ENCODE measurements at regions not wholly inside any gene's neighbourhood (a gene's known extent, or its start where the extent isn't known, plus 50 kb on each side); places are given as distances from the start of the nearest gene placed in this dataset.
"Not testable (repeated sequence)": the region's sequence is repeated elsewhere in the genome, so short reads cannot be mapped to it uniquely, and the experiment has no call there.

DNA sequence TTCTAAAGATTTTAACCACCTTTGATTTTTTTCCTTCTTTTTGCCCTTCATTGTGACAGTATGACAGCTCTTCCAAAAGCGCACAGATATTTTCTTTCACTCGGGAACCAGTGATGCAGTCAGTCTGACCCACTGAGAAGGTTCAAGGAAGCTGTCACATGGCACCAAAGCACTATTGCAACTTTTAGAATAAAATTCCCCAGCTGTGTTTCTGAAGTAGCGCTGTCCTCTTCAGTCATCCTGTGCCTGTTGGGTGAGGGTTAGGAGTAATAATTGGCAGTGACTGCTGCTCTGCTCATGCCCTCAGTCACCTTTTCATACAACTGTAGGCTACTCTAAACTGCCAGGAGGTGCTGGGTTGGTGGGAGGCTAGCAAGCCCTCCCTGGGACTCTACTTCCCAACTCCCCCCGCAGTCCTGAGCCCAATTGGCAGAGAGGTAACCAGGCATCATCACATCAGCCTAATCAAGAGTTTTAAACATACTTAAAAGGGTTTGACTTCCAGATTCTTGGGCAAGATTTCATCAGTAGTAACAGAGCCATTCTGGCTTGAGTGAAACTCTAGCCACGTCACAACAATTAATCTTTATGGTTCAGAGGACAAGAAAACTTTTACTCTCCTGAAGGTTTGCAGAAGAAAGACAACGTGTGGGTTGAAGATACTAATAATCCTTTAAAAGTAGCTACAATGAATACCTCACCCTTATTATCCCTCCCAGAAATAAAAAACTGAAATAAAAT, 473.3 kb downstream of the FBXO15 start:
- DNase-seq = no peak

GRCh38 chr18:73671480-73671879, 476.2 kb downstream of the FBXO15 start:
- not testable (repeated sequence) for DNase-seq

DNA sequence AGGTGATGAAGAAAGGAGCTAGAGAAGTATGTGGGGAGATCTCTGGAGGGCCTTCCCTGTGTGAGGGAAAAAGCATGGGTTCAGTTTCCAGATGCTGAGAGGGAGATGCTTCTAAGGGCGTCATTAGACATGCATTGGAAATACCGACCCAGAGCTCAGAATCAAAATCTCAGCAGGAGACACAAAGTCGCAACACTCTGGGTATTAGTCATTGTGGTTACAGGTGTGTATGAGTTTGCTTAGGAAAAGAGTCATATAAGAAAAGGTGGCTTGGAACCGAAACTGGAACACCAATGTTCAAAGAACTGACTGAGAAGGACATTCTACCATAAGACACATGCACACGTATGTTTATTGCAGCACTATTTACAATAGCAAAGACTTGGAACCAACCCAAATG, 477.1 kb downstream of the FBXO15 start:
- DNase-seq = no peak

DNA sequence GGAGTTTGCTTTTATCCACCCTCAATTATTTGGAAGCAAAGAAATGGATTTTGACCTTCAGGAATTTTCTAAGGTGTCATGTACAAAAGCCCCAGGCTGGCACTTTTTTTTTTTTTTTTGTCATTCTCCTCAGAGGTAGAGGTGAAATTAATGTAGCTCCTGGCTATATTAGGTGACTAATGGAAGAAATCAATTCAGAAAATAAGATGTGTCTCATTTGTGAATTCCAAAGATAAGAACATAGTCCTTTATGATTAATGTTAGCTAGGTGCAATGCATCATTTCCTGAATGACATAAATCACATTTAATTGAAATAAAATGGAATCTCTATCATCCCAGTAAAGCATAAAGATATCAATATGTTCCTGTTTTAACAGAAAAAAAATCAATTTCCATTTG, 477.6 kb downstream of the FBXO15 start:
- no peak for DNase-seq

DNA sequence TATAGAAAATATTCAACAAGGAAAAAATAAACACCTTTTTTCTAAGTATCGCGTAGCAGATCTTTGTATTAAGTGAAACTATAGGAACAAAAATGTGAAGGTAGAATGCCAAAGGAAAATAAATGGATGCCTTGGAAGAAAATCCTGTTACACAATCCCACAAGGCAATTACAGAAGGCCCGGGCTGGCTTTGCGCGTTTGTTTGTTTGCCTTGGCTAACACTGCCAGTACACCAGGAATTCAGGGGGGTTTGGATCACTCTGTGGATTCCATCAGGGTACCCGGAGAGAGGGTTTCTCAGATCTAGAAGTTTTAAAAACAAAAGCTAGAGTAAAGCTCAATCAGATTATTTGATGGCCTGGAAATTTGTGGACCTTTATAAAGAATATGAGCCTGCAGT, 478.3 kb downstream of the FBXO15 start:
- no peak for DNase-seq

- DNase-seq = no peak
These were observed 479.6 kb downstream of the FBXO15 start for GRCh38 chr18:73668051-73668450.

DNA sequence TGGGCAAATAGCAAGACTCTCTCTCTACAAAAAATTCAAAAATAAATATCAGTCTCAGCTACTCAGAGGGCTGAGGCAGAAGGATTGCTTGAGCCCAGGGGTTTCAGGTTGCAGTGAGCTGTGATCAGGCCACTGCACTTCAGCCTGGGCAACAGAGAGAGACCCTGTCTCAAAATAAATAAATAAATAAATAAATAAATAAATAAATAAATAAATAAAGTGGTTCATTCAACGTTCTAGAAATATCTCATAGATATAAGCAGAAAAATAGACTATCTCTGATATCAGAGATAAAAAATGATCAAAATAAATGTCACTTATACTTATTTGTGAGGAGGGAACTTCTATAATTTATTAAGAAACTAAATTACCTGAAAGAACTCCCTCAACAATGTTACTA, 480.9 kb downstream of the FBXO15 start:
- no peak for DNase-seq

DNA sequence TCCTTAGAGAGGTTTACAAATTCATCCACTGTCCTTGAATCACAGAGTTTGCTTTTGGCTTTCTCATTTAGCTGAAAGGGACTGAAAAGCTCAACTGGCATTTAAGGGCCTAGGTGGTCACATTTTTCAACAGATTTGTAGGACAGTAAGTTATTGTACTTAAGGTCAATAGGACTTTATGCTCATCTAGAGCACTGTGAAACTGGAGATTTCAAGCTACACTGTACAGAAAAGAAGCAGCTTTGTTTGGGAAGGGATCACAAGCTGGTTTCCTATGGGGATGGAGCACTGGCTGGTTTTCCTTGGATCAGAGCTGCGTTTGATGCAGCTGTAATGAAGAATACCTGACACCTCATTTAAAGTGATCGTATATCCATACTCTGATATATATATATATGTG, 482.7 kb downstream of the FBXO15 start:
- no peak for DNase-seq

- no peak for DNase-seq
These were observed 484.1 kb downstream of the FBXO15 start for GRCh38 chr18:73663581-73663980.

DNA sequence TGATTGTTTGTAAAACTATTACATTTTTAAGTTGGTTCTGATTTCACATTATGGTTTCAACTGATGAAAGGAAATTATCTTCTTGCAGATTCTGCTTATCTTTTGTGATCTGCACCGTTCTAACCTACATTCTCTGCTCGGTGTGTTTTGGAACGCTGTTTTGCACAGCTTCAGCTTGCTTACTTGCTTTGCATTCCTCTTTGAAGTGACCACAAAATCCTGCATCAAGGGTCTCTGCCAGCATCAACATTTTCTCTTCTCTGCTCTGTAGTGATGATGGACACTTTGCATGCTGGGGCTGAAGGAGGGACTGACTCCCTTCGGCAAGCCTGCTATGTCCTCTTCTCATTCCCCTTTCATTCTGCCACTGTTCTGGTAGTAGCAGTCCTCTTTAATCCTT, 485.2 kb downstream of the FBXO15 start:
- DNase-seq = no peak

- no peak for DNase-seq
These were observed 486.4 kb downstream of the FBXO15 start for GRCh38 chr18:73660931-73661856.

- no peak for DNase-seq
These were observed 490.9 kb downstream of the FBXO15 start for GRCh38 chr18:73656691-73657090.

DNA sequence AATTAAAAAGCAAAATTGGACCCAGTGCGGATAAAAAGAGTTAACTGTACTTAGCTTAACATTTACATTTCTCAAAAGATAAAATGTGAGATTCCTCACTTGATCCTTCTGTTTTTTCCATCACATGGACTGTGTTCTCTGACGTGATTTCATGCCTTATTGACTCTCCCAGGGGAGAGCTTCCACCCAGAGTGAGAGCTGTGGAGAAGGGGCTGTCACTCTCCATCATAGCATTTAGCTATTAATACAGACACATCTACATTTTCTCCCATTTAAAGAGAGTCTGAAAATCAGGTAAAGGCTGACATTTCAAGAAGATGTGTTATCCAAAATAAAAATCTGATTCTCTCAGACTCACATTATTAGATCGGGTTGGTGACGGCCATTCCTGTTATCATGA, 493.8 kb downstream of the FBXO15 start:
- DNase-seq = no peak

DNA sequence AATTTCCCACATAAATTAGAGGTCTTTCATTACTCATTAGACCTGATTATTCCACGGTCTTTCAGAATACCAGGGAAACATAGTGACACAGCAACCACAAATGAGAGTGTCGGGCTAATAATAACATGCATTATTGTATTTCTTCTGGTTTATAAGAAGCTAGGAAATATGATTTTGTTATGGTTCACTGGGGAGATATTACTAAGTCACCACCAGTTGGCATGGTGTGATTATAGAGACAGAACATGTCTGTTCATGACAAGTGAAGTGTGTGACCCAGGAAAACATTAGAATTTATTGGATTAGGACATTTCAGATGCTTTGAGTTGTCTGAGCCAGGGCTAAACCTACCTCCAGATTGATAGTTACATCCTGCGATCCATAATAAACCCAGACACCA, 494.4 kb downstream of the FBXO15 start:
- DNase-seq = no peak

- no peak for DNase-seq
These were observed 500.2 kb downstream of the FBXO15 start for GRCh38 chr18:73647391-73647790.

- no peak for DNase-seq
These were observed 500.9 kb downstream of the FBXO15 start for GRCh38 chr18:73646772-73647171.

DNA sequence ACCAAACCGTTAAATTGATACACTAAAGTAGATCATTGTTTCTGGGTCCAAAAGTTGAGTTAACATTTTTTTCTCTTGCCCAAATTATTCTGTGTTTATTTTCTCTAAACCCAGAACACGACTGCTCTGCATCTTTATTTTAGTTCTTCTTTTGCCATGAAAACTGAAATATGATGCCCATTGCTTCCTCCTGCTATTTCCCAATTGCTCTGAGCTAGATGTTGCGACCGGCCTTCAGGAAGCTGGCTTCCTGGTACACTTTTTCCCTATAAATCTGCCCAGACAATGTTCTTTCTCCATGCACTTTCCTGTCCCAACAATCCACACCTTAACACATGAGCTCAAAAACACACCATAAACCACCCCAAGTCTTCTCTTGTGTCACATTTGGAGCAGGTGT, 501.4 kb downstream of the FBXO15 start:
- no peak for DNase-seq

DNA sequence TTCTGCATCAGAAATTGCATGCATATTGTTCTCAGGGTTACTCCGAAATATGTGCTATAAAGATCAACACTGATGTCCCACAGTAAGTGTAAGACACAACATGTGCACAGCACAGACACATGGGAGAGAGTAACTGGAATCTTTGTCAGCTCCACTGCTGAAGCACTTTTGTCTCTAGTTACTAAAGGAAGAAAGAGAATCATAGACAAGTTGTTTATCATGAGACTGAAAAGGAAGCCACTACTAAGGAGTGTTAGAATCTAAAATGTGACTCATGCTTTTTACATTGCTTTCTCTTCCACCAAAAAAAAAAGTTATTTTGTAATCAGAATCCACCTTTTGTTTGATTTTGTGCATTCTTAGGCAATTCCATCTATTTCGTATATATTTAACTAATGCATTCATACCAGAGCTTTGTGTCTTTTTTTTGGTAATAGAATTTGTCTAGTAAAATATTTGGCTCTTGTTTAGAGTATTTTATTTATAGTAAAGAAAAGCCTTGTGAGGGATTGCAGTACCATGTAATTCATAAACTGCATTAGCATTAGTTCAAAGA, 502.4 kb downstream of the FBXO15 start:
- DNase-seq = no peak

DNA sequence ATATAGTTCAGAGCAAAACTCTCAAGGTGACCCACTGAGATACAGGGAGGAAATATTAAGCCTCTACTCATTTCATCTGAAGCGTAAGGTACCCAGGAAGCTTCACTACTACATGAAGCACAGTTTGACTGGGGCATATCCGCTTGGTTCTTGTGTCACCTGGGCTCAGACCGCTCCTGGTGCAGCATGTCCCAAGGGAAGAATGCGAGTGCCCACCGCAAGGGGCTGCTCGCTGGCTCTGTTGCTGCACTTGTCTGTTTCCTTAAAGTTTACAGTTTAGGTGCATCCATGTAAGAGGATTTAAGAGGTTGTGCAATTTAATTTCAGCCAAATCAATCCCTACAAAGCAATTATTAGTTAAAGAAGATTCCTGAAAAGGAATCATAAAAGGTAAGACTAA, 507.8 kb downstream of the FBXO15 start:
- no peak for DNase-seq

GRCh38 chr18:73638709-73639108, 508.9 kb downstream of the FBXO15 start:
- DNase-seq = no peak

GRCh38 chr18:73636355-73636754, 511.3 kb downstream of the FBXO15 start:
- no peak for DNase-seq

GRCh38 chr18:73626859-73627258, 520.8 kb downstream of the FBXO15 start:
- DNase-seq = no peak

DNA sequence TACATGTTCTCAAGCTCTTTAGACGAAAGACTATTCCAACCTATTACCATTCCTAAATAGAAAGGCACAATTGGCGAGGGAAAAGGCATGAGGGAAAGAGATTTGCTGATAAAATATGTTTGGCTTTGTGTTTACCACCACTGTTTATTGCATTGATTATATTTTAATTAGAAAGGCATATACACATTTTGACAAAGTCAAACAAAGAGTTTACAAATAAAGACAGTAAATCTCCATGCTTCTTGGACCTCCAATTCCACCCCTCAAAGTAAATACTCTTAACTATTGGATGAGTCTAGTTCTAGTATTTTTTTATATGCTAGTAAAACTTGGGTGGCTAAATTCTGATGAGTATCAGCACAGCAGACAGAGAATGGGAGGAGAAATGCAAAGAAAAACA, 521.4 kb downstream of the FBXO15 start:
- no peak for DNase-seq

DNA sequence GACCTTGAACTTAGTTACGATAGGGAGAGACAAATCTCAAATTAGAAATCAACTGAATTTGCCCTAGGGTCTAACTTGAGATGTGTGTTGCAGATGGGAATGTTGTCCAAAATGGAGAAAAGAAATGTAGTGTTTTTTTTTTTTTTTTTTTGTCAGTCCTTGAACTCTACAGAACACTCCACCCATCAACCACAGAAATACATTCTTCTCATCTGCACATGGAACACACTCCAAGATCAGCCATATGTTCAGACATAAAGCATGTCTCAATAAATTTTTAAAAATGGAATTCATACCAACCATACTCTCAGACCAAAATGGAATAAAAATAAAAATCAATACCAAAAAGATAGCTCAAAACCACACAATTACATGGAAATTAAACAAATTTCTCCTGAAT, 526.5 kb downstream of the FBXO15 start:
- DNase-seq = no peak
